K562 (cell line): ENCODE measurements at regions not wholly inside any gene's neighbourhood (a gene's known extent, or its start where the extent isn't known, plus 50 kb on each side); places are given as distances from the start of the nearest gene placed in this dataset.

Experiments used
- AFF1 ChIP-seq, 2 experiments: fragments of 450-650 bp; IDR thresholded peaks; 2 replicates each; pipeline ENCODE4 v1.6.1; 2018; ENCODE audit warnings: mild to moderate bottlenecking in 2 of 2, low read depth in 1 of 2; ENCODE audit not compliant: partially characterized antibody in 2 of 2
- ATF3 ChIP-seq, 2 experiments: fragments of 450-650 bp in 1 of 2; sonication (generic) in 1 of 2; formaldehyde crosslinking in 1 of 2; IDR thresholded peaks in 1 of 2; conservative IDR thresholded peaks in 1 of 2; 2 replicates each; pipeline versions ENCODE4 v1.6.1 to v1.8.1; 2016 to 2023; ENCODE audit warnings: mild to moderate bottlenecking in 2 of 2, moderate library complexity in 2 of 2, inconsistent platforms in 1 of 2, missing genetic modification reagents in 1 of 2
- BCLAF1 ChIP-seq, 2 experiments: fragments of 450-650 bp in 1 of 2; IDR thresholded peaks; 2 replicates each; pipeline ENCODE4 v1.6.1; 2011 to 2017; ENCODE audit warnings: low read depth in 2 of 2, antibody characterized with exemption in 1 of 2, borderline replicate concordance in 1 of 2, low read length in 1 of 2, mild to moderate bottlenecking in 1 of 2, mixed read lengths in 1 of 2; ENCODE audit not compliant: control insufficient read depth in 1 of 2
- BDP1 ChIP-seq: IDR thresholded peaks from 3 replicates; pipeline ENCODE4 v1.6.1; 2011; ENCODE audit not compliant: insufficient read length, insufficient read depth
- CBFB ChIP-seq: sonication (generic); formaldehyde crosslinking; IDR thresholded peaks from 2 replicates; pipeline ENCODE4 v1.4.0; 2020; ENCODE audit warnings: mild to moderate bottlenecking, missing genetic modification reagents
- E2F3 ChIP-seq: fragments of 250-450 bp; sonication (Bioruptor Pico); IDR thresholded peaks from 2 replicates; pipeline ENCODE4 v1.4.0; 2020; ENCODE audit warnings: mild to moderate bottlenecking
- E2F4 ChIP-seq: sonication (generic); formaldehyde crosslinking; IDR thresholded peaks from 2 replicates; pipeline ENCODE4 v1.8.0; 2022; ENCODE audit warnings: mild to moderate bottlenecking, low read depth, missing genetic modification reagents
- HDAC6 ChIP-seq: IDR thresholded peaks from 2 replicates; pipeline ENCODE4 v1.6.1; 2012; ENCODE audit warnings: low read depth, mild to moderate bottlenecking, control low read depth, inconsistent platforms, low read length, moderate library complexity
- HES1 ChIP-seq: fragments of 450-650 bp; IDR thresholded peaks from 2 replicates; pipeline ENCODE4 v1.6.1; 2016; ENCODE audit warnings: low read depth, mild to moderate bottlenecking, moderate library complexity
- MED1 ChIP-seq: sonication (generic); formaldehyde crosslinking; IDR thresholded peaks from 2 replicates; pipeline ENCODE4 v1.8.1; 2023; ENCODE audit warnings: missing genetic modification reagents, borderline replicate concordance
- POLR2H ChIP-seq: IDR thresholded peaks from 2 replicates; pipeline ENCODE4 v1.6.1; 2016; ENCODE audit warnings: missing genetic modification characterization, low read depth, mild to moderate bottlenecking, control low read depth, missing compliant biosample characterization, moderate library complexity
- TAF7 ChIP-seq: fragments of 450-650 bp; IDR thresholded peaks from 2 replicates; pipeline ENCODE4 v1.6.1; 2016; ENCODE audit warnings: missing genetic modification characterization, missing compliant biosample characterization
- TCF7L2 ChIP-seq: fragments of 150-350 bp; IDR thresholded peaks from 2 replicates; pipeline ENCODE4 v1.6.1; 2016; ENCODE audit warnings: low read depth, mild to moderate bottlenecking, low read length, moderate library complexity
- ZNF282 ChIP-seq: sonication (generic); formaldehyde crosslinking; IDR thresholded peaks from 2 replicates; pipeline ENCODE4 v1.8.1; 2023; ENCODE audit warnings: missing genetic modification reagents
- ZNF324 ChIP-seq: fragments of 250-450 bp; sonication (Bioruptor Pico); IDR thresholded peaks from 2 replicates; pipeline ENCODE4 v1.4.0; 2020; ENCODE audit warnings: mild to moderate bottlenecking
- ZNF586 ChIP-seq: fragments of 450-650 bp; formaldehyde crosslinking; conservative IDR thresholded peaks from 2 replicates; pipeline ENCODE4 v1.4.0; 2020; ENCODE audit warnings: mild to moderate bottlenecking, moderate library complexity
- ZNF79 ChIP-seq: fragments of 250-450 bp; sonication (Bioruptor Pico); IDR thresholded peaks from 2 replicates; pipeline ENCODE4 v1.4.0; 2020; ENCODE audit warnings: low read depth, mild to moderate bottlenecking, moderate library complexity

GRCh38 chr7:32673275-32673983 lies 178.1 kb downstream of the AVL9 start (continued):
- TF ChIP-seq POLR2H (peak; percentile 36; the same call in 1 of the 2 replicates), ZNF586 (CRISPR knock-in tag) (no peak), BDP1 (no peak), BCLAF1 (IDR thresholded peaks at IDR 0.05; ENCODE audit: borderline replicate concordance in 1 of 2, control insufficient read depth in 1 of 2, low read depth in 2 of 2, low read length in 1 of 2) (no peak), TCF7L2 (no peak), ATF3 (IDR thresholded peaks at IDR 0.05) (peak; percentile 57; the same call in 1 of the 2 replicates), ATF3 (CRISPR knock-in tag; conservative IDR thresholded peaks at IDR 0.05) (no peak), ZNF282 (no peak), E2F4 (no peak), AFF1 (IDR thresholded peaks at IDR 0.05; ENCODE audit: low read depth in 1 of 2, partially characterized antibody in 2 of 2) (peak in 1 of 2 experiments; percentile 6), ZNF324 (CRISPR knock-in tag) (no peak), TAF7 (tag) (no peak), HDAC6 (no peak), HES1 (no peak), CBFB (CRISPR knock-in tag) (no peak), ZNF79 (CRISPR knock-in tag) (no peak), E2F3 (CRISPR knock-in tag) (no peak), MED1 (CRISPR knock-in tag) (no peak)
